HepG2 (cell line): ENCODE measurements at regions not wholly inside any gene's neighbourhood (a gene's known extent, or its start where the extent isn't known, plus 50 kb on each side); places are given as distances from the start of the nearest gene placed in this dataset.

Experiments
- CTCF ChIP-seq: sonication (generic); formaldehyde crosslinking; IDR thresholded peaks from 2 replicates; pipeline ENCODE4 v1.5.0; 2020; ENCODE audit warnings: mild to moderate bottlenecking, missing genetic modification reagents, moderate library complexity
- EP300 ChIP-seq, 3 experiments: sonication (generic) in 1 of 3; formaldehyde crosslinking in 1 of 3; IDR thresholded peaks; 2 replicates each; pipeline versions ENCODE4 v1.5.1 to v1.6.1; 2011 to 2020; ENCODE audit warnings: low read depth in 2 of 3, low read length in 2 of 3, borderline replicate concordance in 1 of 3, improper control_type of control experiment in 1 of 3, mild to moderate bottlenecking in 1 of 3, missing genetic modification reagents in 1 of 3, moderate library complexity in 1 of 3
- ETV5 ChIP-seq: IDR thresholded peaks from 2 replicates; pipeline ENCODE4 v1.6.1; 2018; ENCODE audit warnings: missing biosample characterization, missing genetic modification reagents, inconsistent platforms, borderline replicate concordance
- HBP1 ChIP-seq: IDR thresholded peaks from 2 replicates; pipeline ENCODE4 v1.6.1; 2016; ENCODE audit warnings: low read depth, control low read depth
- HMG20B ChIP-seq: conservative IDR thresholded peaks from 2 replicates; pipeline ENCODE4 v1.6.1; 2016; ENCODE audit warnings: missing genetic modification reagents, missing compliant biosample characterization
- JUN ChIP-seq: sonication (generic); formaldehyde crosslinking; IDR thresholded peaks from 2 replicates; pipeline ENCODE4 v1.4.0; 2020; ENCODE audit warnings: mild to moderate bottlenecking, missing genetic modification reagents
- KLF6 ChIP-seq: IDR thresholded peaks from 2 replicates; pipeline ENCODE4 v1.8.0; 2016; ENCODE audit warnings: missing biosample characterization, missing genetic modification reagents
- MED8 ChIP-seq: sonication (generic); formaldehyde crosslinking; IDR thresholded peaks from 2 replicates; pipeline ENCODE4 v1.8.1; 2023; ENCODE audit warnings: mild to moderate bottlenecking, missing genetic modification reagents; ENCODE audit not compliant: insufficient replicate concordance
- TSC22D2 ChIP-seq: sonication (generic); formaldehyde crosslinking; IDR thresholded peaks from 2 replicates; pipeline ENCODE4 v1.5.1; 2020; ENCODE audit warnings: missing genetic modification reagents, mild to moderate bottlenecking, borderline replicate concordance
- ZNF678 ChIP-seq: sonication (generic); formaldehyde crosslinking; IDR thresholded peaks from 2 replicates; pipeline ENCODE4 v1.4.0; 2020; ENCODE audit warnings: mild to moderate bottlenecking, missing genetic modification reagents
- ZNF704 ChIP-seq: sonication (generic); formaldehyde crosslinking; IDR thresholded peaks from 2 replicates; pipeline ENCODE4 v1.8.1; 2023; ENCODE audit warnings: mild to moderate bottlenecking, inconsistent platforms, moderate library complexity, missing genetic modification reagents, borderline replicate concordance

GRCh38 chr4:10944321-10944720, 259.8 kb upstream of the CLNK start:
- TF ChIP-seq JUN (CRISPR knock-in tag) (no peak), CTCF (CRISPR knock-in tag) (no peak), KLF6 (no peak), ZNF704 (CRISPR knock-in tag) (no peak), ZNF678 (no peak), MED8 (CRISPR knock-in tag) (no peak), HBP1 (CRISPR knock-in tag) (no peak), EP300 (IDR thresholded peaks at IDR 0.05; ENCODE audit: low read depth in 2 of 2, low read length in 2 of 2) (no peak), EP300 (CRISPR knock-in tag; IDR thresholded peaks at IDR 0.05; ENCODE audit: borderline replicate concordance) (no peak), TSC22D2 (CRISPR knock-in tag) (no peak), ETV5 (no peak), HMG20B (CRISPR knock-in tag) (no peak)
